ENCODE measurements at regions not wholly inside any gene's neighbourhood (a gene's known extent, or its start where the extent isn't known, plus 50 kb on each side); places are given as distances from the start of the nearest gene placed in this dataset.

DNA sequence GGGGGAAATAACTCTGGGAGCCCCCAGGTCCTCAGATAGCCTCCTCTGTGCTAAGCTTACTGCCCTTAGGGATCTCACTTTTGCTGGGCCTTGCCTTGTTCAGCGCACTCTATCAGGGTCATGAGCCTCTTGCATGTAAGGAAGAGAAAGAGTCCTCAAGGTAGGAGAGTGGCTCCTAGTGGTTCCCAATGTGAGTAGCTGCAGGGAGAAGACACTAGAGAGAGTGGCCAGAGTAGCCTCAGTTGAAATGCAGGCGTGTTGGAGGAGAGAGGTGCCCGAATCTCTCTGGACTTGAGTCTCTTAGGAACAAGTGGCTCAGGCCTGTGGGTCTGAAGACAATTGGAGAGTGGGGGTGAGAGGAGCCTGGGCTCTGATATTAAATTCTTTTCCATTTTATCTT, 94.3 kb upstream of the SORCS3 start:
- no peaks in the 10 kb centered on the region for H3K79me2 ChIP-seq (ENCODE audit: low read length)
- DNase-seq: no peak
- H3K9me2 ChIP-seq (replicated peaks; ENCODE audit: low read length): no peaks in the 10 kb centered on the region
- BruUV-seq (replicated peaks): no TSS peak
- H2AFZ ChIP-seq (ENCODE audit: low read length): no peak overlapping the region
- intact Hi-C loops (cut with micrococcal nuclease): no loop called here
- CTCF ChIA-PET: no interaction called here
- no peaks in the 10 kb centered on the region for H3K4me1 ChIP-seq (ENCODE audit: insufficient read depth, low read length)
- POLR2A ChIA-PET (ENCODE audit: unreplicated experiment): no interaction called here
- H3K36me3 ChIP-seq (ENCODE audit: low read depth, low read length): no peaks in the 10 kb centered on the region
- H3K9ac ChIP-seq (ENCODE audit: low read length): no peak overlapping the region
- H3F3A ChIP-seq (ENCODE audit: low read length, unreplicated experiment): no peaks in the 10 kb centered on the region
- H3K27me3 ChIP-seq (ENCODE audit: low read length): no peaks in the 10 kb centered on the region
- no peak overlapping the region for H3K4me3 ChIP-seq (ENCODE audit: low read length)
- H3K4me2 ChIP-seq (ENCODE audit: low read length): no peak overlapping the region
- no peaks in the 10 kb centered on the region for H3K9me3 ChIP-seq (ENCODE audit: low read length)
- no peak overlapping the region for H3K27ac ChIP-seq (ENCODE audit: low read length)
- ATAC-seq: no peak
- H4K20me1 ChIP-seq (ENCODE audit: low read length): no peaks in the 10 kb centered on the region
- no peak for TF ChIP-seq EZH2 (IDR thresholded peaks at IDR 0.05; ENCODE audit: low read length, unreplicated experiment)
- TF ChIP-seq, protein P1, sequence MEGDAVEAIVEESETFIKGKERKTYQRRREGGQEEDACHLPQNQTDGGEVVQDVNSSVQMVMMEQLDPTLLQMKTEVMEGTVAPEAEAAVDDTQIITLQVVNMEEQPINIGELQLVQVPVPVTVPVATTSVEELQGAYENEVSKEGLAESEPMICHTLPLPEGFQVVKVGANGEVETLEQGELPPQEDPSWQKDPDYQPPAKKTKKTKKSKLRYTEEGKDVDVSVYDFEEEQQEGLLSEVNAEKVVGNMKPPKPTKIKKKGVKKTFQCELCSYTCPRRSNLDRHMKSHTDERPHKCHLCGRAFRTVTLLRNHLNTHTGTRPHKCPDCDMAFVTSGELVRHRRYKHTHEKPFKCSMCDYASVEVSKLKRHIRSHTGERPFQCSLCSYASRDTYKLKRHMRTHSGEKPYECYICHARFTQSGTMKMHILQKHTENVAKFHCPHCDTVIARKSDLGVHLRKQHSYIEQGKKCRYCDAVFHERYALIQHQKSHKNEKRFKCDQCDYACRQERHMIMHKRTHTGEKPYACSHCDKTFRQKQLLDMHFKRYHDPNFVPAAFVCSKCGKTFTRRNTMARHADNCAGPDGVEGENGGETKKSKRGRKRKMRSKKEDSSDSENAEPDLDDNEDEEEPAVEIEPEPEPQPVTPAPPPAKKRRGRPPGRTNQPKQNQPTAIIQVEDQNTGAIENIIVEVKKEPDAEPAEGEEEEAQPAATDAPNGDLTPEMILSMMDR (conservative IDR thresholded peaks at IDR 0.05; ENCODE audit: low read depth, low read length): no peak
- TF ChIP-seq EZH2phosphoT487 (IDR thresholded peaks at IDR 0.05; ENCODE audit: borderline replicate concordance, low read length): no peak

DNA sequence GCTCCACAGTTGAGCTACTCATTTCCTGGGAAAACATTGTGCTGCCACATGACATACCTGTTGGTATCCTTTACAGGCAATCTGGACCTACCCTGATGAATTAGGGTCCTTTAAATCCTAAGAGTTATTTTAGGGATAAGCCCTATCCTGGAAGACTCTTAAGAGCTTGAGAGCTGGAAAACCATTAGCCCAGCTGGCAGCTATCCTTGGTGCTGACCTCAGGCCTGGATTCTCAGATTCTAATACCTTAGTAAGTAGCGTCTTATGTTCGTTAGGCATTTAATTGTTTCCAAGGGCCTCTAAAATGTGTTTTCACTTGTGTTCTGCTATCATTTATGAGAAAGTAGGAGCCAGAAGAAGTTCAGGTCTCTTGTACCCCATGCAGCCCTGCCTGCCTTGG, 93.0 kb upstream of the SORCS3 start:
- Histone ChIP-seq H3K4me1 (ENCODE audit: insufficient read depth, low read length) (no peaks in the 10 kb centered on the region), H3K9ac (ENCODE audit: low read length) (no peak overlapping the region), H3K4me3 (ENCODE audit: low read length) (no peak overlapping the region), H3F3A (ENCODE audit: low read length, unreplicated experiment) (no peaks in the 10 kb centered on the region), H4K20me1 (ENCODE audit: low read length) (no peaks in the 10 kb centered on the region), H3K27me3 (ENCODE audit: low read length) (no peaks in the 10 kb centered on the region), H2AFZ (ENCODE audit: low read length) (no peak overlapping the region), H3K27ac (ENCODE audit: low read length) (no peak overlapping the region), H3K36me3 (ENCODE audit: low read depth, low read length) (no peaks in the 10 kb centered on the region), H3K79me2 (ENCODE audit: low read length) (no peaks in the 10 kb centered on the region), H3K4me2 (ENCODE audit: low read length) (no peak overlapping the region), H3K9me3 (ENCODE audit: low read length) (no peaks in the 10 kb centered on the region), H3K9me2 (replicated peaks; ENCODE audit: low read length) (no peaks in the 10 kb centered on the region)
- ChIA-PET CTCF (no interaction called here), POLR2A (ENCODE audit: unreplicated experiment) (no interaction called here)
- intact Hi-C loops (cut with micrococcal nuclease): no loop called here
- peak; percentile 24 for DNase-seq
- BruUV-seq (replicated peaks): no TSS peak
- TF ChIP-seq, protein P1 (conservative IDR thresholded peaks at IDR 0.05; ENCODE audit: low read depth, low read length): no peak
- TF ChIP-seq EZH2 (IDR thresholded peaks at IDR 0.05; ENCODE audit: low read length, unreplicated experiment) (no peak), EZH2phosphoT487 (IDR thresholded peaks at IDR 0.05; ENCODE audit: borderline replicate concordance, low read length) (no peak)
- no peak for ATAC-seq

DNA sequence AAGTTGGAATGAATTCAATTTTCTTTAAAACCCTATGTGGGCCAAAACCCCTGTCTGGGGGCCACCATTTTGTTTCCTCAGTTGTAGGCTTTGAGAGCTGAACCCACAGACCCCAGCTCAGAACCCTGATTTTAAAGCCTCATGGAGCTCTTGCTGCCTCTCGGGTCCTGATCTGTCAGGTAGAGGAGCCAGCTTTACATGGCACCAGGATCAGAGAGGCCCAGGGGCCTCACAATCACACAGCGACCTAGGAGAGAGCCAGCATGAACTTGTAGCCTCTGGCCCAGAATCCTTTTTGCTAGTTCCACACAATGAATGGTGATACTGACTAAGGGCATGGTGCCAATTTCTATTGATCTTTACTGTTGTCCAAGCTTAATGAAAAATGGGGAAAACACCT, 84.3 kb upstream of the SORCS3 start:
- no TSS peak for BruUV-seq (replicated peaks)
- no peak overlapping the region for H3K4me3 ChIP-seq (ENCODE audit: low read length)
- H3K9me2 ChIP-seq (replicated peaks; ENCODE audit: low read length): no peaks in the 10 kb centered on the region
- no peak overlapping the region for H2AFZ ChIP-seq (ENCODE audit: low read length)
- TF ChIP-seq EZH2phosphoT487 (IDR thresholded peaks at IDR 0.05; ENCODE audit: borderline replicate concordance, low read length) (no peak), EZH2 (IDR thresholded peaks at IDR 0.05; ENCODE audit: low read length, unreplicated experiment) (no peak)
- TF ChIP-seq, protein P1 (conservative IDR thresholded peaks at IDR 0.05; ENCODE audit: low read depth, low read length): no peak
- intact Hi-C loops (cut with micrococcal nuclease): no loop called here
- H4K20me1 ChIP-seq (ENCODE audit: low read length): no peaks in the 10 kb centered on the region
- H3K4me2 ChIP-seq (ENCODE audit: low read length): no peak overlapping the region
- ChIA-PET POLR2A (ENCODE audit: unreplicated experiment) (no interaction called here), CTCF (no interaction called here)
- no peaks in the 10 kb centered on the region for H3K36me3 ChIP-seq (ENCODE audit: low read depth, low read length)
- H3K9me3 ChIP-seq (ENCODE audit: low read length): no peaks in the 10 kb centered on the region
- ATAC-seq (no peak), DNase-seq (no peak)
- H3K4me1 ChIP-seq (ENCODE audit: insufficient read depth, low read length): no peaks in the 10 kb centered on the region
- no peaks in the 10 kb centered on the region for H3K79me2 ChIP-seq (ENCODE audit: low read length)
- peaks cover 4% of the 10 kb centered on the region; the same call in 1 of the 2 replicates for H3K27me3 ChIP-seq (ENCODE audit: low read length)
- no peak overlapping the region for H3K27ac ChIP-seq (ENCODE audit: low read length)
- H3F3A ChIP-seq (ENCODE audit: low read length, unreplicated experiment): no peaks in the 10 kb centered on the region
- no peak overlapping the region for H3K9ac ChIP-seq (ENCODE audit: low read length)
